ENCODE measurements at regions not wholly inside any gene's neighbourhood (a gene's known extent, or its start where the extent isn't known, plus 50 kb on each side); places are given as distances from the start of the nearest gene placed in this dataset.

GRCh38 chr1:68791800-68792199, 294.9 kb upstream of the DEPDC1 start:
- Mint-ChIP-seq H3K4me3 (no peak overlapping the region), H3K27me3 (ENCODE audit: insufficient read depth) (peaks cover 1% of the 10 kb centered on the region; the same call in 1 of the 2 replicates), H3K9me3 (peaks cover 15% of the 10 kb centered on the region), H3K4me1 (ENCODE audit: low read depth) (no peaks in the 10 kb centered on the region), H3K27ac (no peak overlapping the region), H3K36me3 (ENCODE audit: low read depth) (no peaks in the 10 kb centered on the region)
- no peak for TF ChIP-seq CTCF (IDR thresholded peaks at IDR 0.05)
- DNase-seq: no peak

DNA sequence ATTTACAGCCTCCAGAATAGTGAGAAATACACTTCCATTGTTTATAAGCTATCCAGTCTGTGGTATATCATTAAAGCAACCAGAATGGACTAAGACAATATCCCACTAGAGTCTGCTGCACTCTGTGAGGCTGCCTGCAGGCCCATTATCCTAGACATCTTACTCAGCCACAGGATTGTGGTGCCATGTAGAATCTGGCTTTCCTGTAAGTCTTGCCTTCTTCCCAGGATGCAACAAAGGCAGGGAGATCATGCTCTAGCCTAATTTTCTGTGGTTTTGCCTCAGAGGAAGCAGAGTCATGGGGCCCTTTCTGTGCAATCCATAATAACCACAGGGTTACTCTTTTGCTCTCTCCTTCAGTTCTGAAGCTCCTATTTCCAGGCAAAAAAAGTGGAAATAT, 299.1 kb upstream of the DEPDC1 start:
- TF ChIP-seq CTCF (IDR thresholded peaks at IDR 0.05): no peak
- Mint-ChIP-seq H3K4me3 (no peak overlapping the region), H3K27ac (no peak overlapping the region), H3K36me3 (ENCODE audit: low read depth) (no peaks in the 10 kb centered on the region), H3K9me3 (peaks cover 32% of the 10 kb centered on the region), H3K4me1 (ENCODE audit: low read depth) (no peaks in the 10 kb centered on the region), H3K27me3 (ENCODE audit: insufficient read depth) (peaks cover 1% of the 10 kb centered on the region; the same call in 1 of the 2 replicates)
- DNase-seq: no peak

DNA sequence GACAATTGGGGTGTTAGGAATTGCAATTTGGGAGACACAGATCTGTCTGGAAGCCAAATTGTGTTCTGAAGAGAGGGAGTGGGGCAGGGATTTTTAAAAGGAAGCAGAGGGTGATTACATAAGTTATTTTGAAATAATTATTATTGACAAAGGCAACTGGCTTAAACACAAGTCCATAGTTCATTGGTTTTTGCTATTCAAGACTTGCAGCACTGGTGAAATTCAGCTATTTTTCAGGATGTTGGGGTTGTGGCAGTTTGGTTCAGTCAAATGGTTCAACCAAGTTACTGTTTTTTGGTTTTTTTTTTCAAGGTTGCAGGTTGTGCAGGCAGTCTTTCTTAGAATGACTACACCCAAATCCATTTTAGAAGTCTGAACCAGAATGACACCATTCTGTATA, 300.0 kb upstream of the DEPDC1 start:
- Mint-ChIP-seq H3K27ac (no peak overlapping the region), H3K4me3 (no peak overlapping the region), H3K4me1 (ENCODE audit: low read depth) (no peaks in the 10 kb centered on the region), H3K9me3 (peaks cover 30% of the 10 kb centered on the region), H3K36me3 (ENCODE audit: low read depth) (no peaks in the 10 kb centered on the region), H3K27me3 (ENCODE audit: insufficient read depth) (peaks cover 1% of the 10 kb centered on the region; the same call in 1 of the 2 replicates)
- no peak for TF ChIP-seq CTCF (IDR thresholded peaks at IDR 0.05)
- DNase-seq: no peak

- H3K27ac Mint-ChIP-seq: no peak overlapping the region
- DNase-seq: no peak
- peaks cover 1% of the 10 kb centered on the region; the same call in 1 of the 2 replicates for H3K27me3 Mint-ChIP-seq (ENCODE audit: insufficient read depth)
- TF ChIP-seq CTCF (IDR thresholded peaks at IDR 0.05): no peak
- H3K36me3 Mint-ChIP-seq (ENCODE audit: low read depth): no peaks in the 10 kb centered on the region
- no peak overlapping the region for H3K4me3 Mint-ChIP-seq
- peaks cover 38% of the 10 kb centered on the region for H3K9me3 Mint-ChIP-seq
- no peaks in the 10 kb centered on the region for H3K4me1 Mint-ChIP-seq (ENCODE audit: low read depth)
Observed at GRCh38 chr1:68798071-68798470, 301.2 kb upstream of the DEPDC1 start.

- Mint-ChIP-seq H3K27ac (no peak overlapping the region), H3K4me3 (no peak overlapping the region), H3K27me3 (ENCODE audit: insufficient read depth) (peaks cover 1% of the 10 kb centered on the region; the same call in 1 of the 2 replicates), H3K36me3 (ENCODE audit: low read depth) (no peaks in the 10 kb centered on the region), H3K9me3 (peaks cover 45% of the 10 kb centered on the region), H3K4me1 (ENCODE audit: low read depth) (no peaks in the 10 kb centered on the region)
- DNase-seq: no peak
- TF ChIP-seq CTCF (IDR thresholded peaks at IDR 0.05): no peak
Observed at GRCh38 chr1:68799096-68799495, 302.2 kb upstream of the DEPDC1 start.

- Mint-ChIP-seq H3K4me3 (no peak overlapping the region), H3K36me3 (ENCODE audit: low read depth) (no peaks in the 10 kb centered on the region), H3K27ac (no peak overlapping the region), H3K4me1 (ENCODE audit: low read depth) (no peaks in the 10 kb centered on the region), H3K9me3 (peaks cover 50% of the 10 kb centered on the region), H3K27me3 (ENCODE audit: insufficient read depth) (peaks cover 1% of the 10 kb centered on the region; the same call in 1 of the 2 replicates)
- DNase-seq: no peak
- no peak for TF ChIP-seq CTCF (IDR thresholded peaks at IDR 0.05)
Observed at GRCh38 chr1:68800182-68800581, 303.3 kb upstream of the DEPDC1 start.
